Testis (tissue), 2 donors: ENCODE measurements at regions not wholly inside any gene's neighbourhood (a gene's known extent, or its start where the extent isn't known, plus 50 kb on each side); places are given as distances from the start of the nearest gene placed in this dataset.

ENCODE experiments used
- DNase-seq: peaks from one replicate; pipeline ENCODE4 v3.0.0-alpha.2; 2019
- H3K27ac ChIP-seq, 2 donors: fragments of 200-600 bp; sonication (generic); one replicate each; pipeline ENCODE4 v1.5.1; 2019
- H3K27me3 ChIP-seq: fragments of 200-600 bp; sonication (generic); one replicate; pipeline ENCODE4 v1.5.1; 2019
- H3K36me3 ChIP-seq: fragments of 200-600 bp; sonication (generic); one replicate; pipeline ENCODE4 v1.5.1; 2017; ENCODE audit warnings: low read depth; ENCODE audit errors: missing control alignments
- H3K4me1 ChIP-seq: fragments of 200-600 bp; sonication (generic); one replicate; pipeline ENCODE4 v1.5.1; 2019
- H3K4me3 ChIP-seq, 2 donors: fragments of 200-600 bp; sonication (generic); one replicate each; pipeline ENCODE4 v1.5.1; 2017 to 2019
- H3K9me3 ChIP-seq: fragments of 200-600 bp; sonication (generic); one replicate; pipeline ENCODE4 v1.5.1; 2017
- CTCF ChIP-seq, 3 experiments: fragments of 450-650 bp in 2 of 3; fragments of 200-600 bp in 1 of 3; sonication (generic) in 1 of 3; IDR thresholded peaks; one replicate each; pipeline ENCODE4 v1.5.1; 2016 to 2019; ENCODE audit warnings: antibody characterized with exemption in 3 of 3, mild to moderate bottlenecking in 2 of 3, moderate library complexity in 1 of 3
- POLR2A ChIP-seq: fragments of 450-650 bp; IDR thresholded peaks from one replicate; pipeline ENCODE4 v1.6.1; 2017; ENCODE audit warnings: antibody characterized with exemption, mild to moderate bottlenecking, moderate library complexity
- WGBS, 2 donors: methylation state at CpG; one replicate each; pipeline ENCODE4 v1.1.5; 2018; 5-methylcytosine and 5-hydroxymethylcytosine counted together
- intact Hi-C: fragments of 100-400 bp; cut with DNase I; formaldehyde crosslinking; loops from one replicate; pipeline ENCODE4 v1.15.1; 2023; ENCODE audit warnings: low total_unique reads

GRCh38 chr9:115220319-115221005, 102.5 kb upstream of the TNC start:
- DNase-seq, result no peak
- no peaks in the 10 kb centered on the region for H3K4me1 ChIP-seq
- H3K9me3 ChIP-seq, result no peaks in the 10 kb centered on the region
- TF ChIP-seq CTCF (IDR thresholded peaks at IDR 0.05), result no peak
- TF ChIP-seq POLR2A, result no peak
- no peaks in the 10 kb centered on the region for H3K36me3 ChIP-seq
- no peak overlapping the region for H3K4me3 ChIP-seq
- 91 to 93% methylated on average over 8 of the region's 8 CpGs for WGBS, 2 donors
- intact Hi-C loops, result no loop called here
- no peak overlapping the region for H3K27ac ChIP-seq
- no peaks in the 10 kb centered on the region for H3K27me3 ChIP-seq

GRCh38 chr9:115223471-115223870, 105.5 kb upstream of the TNC start:
- Histone ChIP-seq H3K27ac (no peak overlapping the region), H3K4me1 (no peaks in the 10 kb centered on the region), H3K9me3 (no peaks in the 10 kb centered on the region), H3K36me3 (no peaks in the 10 kb centered on the region), H3K4me3 (no peak overlapping the region), H3K27me3 (no peaks in the 10 kb centered on the region)
- no peak for TF ChIP-seq CTCF (IDR thresholded peaks at IDR 0.05)
- TF ChIP-seq POLR2A, result no peak
- DNase-seq, result no peak
- WGBS, 2 donors, result 46 to 64% methylated on average over 3 of the region's 3 CpGs
- intact Hi-C loops, result no loop called here

- H3K4me1 ChIP-seq, result no peaks in the 10 kb centered on the region
- H3K36me3 ChIP-seq, result no peaks in the 10 kb centered on the region
- no peak overlapping the region for H3K27ac ChIP-seq
- H3K9me3 ChIP-seq, result no peaks in the 10 kb centered on the region
- TF ChIP-seq POLR2A (no peak), CTCF (IDR thresholded peaks at IDR 0.05) (no peak)
- intact Hi-C loops, result no loop called here
- no peak for DNase-seq
- WGBS, 2 donors, result 90 to 96% methylated on average over 3 of the region's 3 CpGs
- no peak overlapping the region for H3K4me3 ChIP-seq
- no peaks in the 10 kb centered on the region for H3K27me3 ChIP-seq
These were observed 107.6 kb upstream of the TNC start for GRCh38 chr9:115225459-115226116.

GRCh38 chr9:115226152-115226551, 108.2 kb upstream of the TNC start:
- Histone ChIP-seq H3K27ac (no peak overlapping the region), H3K9me3 (no peaks in the 10 kb centered on the region), H3K4me1 (no peaks in the 10 kb centered on the region), H3K4me3 (no peak overlapping the region), H3K27me3 (no peaks in the 10 kb centered on the region), H3K36me3 (no peaks in the 10 kb centered on the region)
- no peak for DNase-seq
- intact Hi-C loops, result no loop called here
- no peak for TF ChIP-seq POLR2A
- no peak for TF ChIP-seq CTCF (IDR thresholded peaks at IDR 0.05)
- 91 to 93% methylated on average over 3 of the region's 3 CpGs for whole genome bisulfite sequencing, 2 donors

- TF ChIP-seq CTCF (IDR thresholded peaks at IDR 0.05) (no peak), POLR2A (no peak)
- Histone ChIP-seq H3K4me3 (no peak overlapping the region), H3K4me1 (no peaks in the 10 kb centered on the region), H3K27me3 (no peaks in the 10 kb centered on the region), H3K36me3 (no peaks in the 10 kb centered on the region), H3K27ac (no peak overlapping the region), H3K9me3 (no peaks in the 10 kb centered on the region)
- DNase-seq, result no peak
- intact Hi-C loops, result no loop called here
- WGBS, 2 donors, result 93 to 95% methylated on average over 2 of the region's 2 CpGs
These were observed 111.5 kb upstream of the TNC start for GRCh38 chr9:115229496-115229895.
